ENCODE measurements at regions not wholly inside any gene's neighbourhood (a gene's known extent, or its start where the extent isn't known, plus 50 kb on each side); places are given as distances from the start of the nearest gene placed in this dataset.

- ChIA-PET POLR2A (no interaction called here), CTCF (interaction anchor here (0.6 to 1.8 kb wide), 2 partner anchors 230 to 248 kb away, joined by 3 to 6 read pairs; partner anchors contain the start of gene GPR37)
- no peak for DNase-seq (ENCODE audit: low read depth, low spot score)
- H3K27me3 ChIP-seq (ENCODE audit: control insufficient read depth, insufficient read depth, low read length): no peaks in the 10 kb centered on the region
- TF ChIP-seq, protein P1, sequence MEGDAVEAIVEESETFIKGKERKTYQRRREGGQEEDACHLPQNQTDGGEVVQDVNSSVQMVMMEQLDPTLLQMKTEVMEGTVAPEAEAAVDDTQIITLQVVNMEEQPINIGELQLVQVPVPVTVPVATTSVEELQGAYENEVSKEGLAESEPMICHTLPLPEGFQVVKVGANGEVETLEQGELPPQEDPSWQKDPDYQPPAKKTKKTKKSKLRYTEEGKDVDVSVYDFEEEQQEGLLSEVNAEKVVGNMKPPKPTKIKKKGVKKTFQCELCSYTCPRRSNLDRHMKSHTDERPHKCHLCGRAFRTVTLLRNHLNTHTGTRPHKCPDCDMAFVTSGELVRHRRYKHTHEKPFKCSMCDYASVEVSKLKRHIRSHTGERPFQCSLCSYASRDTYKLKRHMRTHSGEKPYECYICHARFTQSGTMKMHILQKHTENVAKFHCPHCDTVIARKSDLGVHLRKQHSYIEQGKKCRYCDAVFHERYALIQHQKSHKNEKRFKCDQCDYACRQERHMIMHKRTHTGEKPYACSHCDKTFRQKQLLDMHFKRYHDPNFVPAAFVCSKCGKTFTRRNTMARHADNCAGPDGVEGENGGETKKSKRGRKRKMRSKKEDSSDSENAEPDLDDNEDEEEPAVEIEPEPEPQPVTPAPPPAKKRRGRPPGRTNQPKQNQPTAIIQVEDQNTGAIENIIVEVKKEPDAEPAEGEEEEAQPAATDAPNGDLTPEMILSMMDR (IDR thresholded peaks at IDR 0.05; ENCODE audit: low read depth, low read length): no peak
- no peaks in the 10 kb centered on the region for H3K9me3 ChIP-seq (ENCODE audit: control insufficient read depth, insufficient read depth, low read length)
- H3K27ac ChIP-seq (ENCODE audit: low read depth, low read length): no peak overlapping the region
- H3K4me3 ChIP-seq (ENCODE audit: low read depth, low read length): no peak overlapping the region
These were observed 229.3 kb downstream of the GPR37 start for GRCh38 chr7:124536156-124536762.

- Histone ChIP-seq H3K9me3 (ENCODE audit: control insufficient read depth, insufficient read depth, low read length) (peaks cover 6% of the 10 kb centered on the region; the same call in 1 of the 2 replicates), H3K27ac (ENCODE audit: low read depth, low read length) (no peak overlapping the region), H3K4me3 (ENCODE audit: low read depth, low read length) (no peak overlapping the region), H3K27me3 (ENCODE audit: control insufficient read depth, insufficient read depth, low read length) (no peaks in the 10 kb centered on the region)
- ChIA-PET POLR2A (no interaction called here), CTCF (no interaction called here)
- TF ChIP-seq, protein P1 (IDR thresholded peaks at IDR 0.05; ENCODE audit: low read depth, low read length): no peak
- DNase-seq (ENCODE audit: low read depth, low spot score): no peak
These were observed 233.4 kb downstream of the GPR37 start for GRCh38 chr7:124532166-124532565.

GRCh38 chr7:124516911-124517310, 248.7 kb downstream of the GPR37 start:
- Histone ChIP-seq H3K27me3 (ENCODE audit: control insufficient read depth, insufficient read depth, low read length) (no peaks in the 10 kb centered on the region), H3K27ac (ENCODE audit: low read depth, low read length) (no peak overlapping the region), H3K9me3 (ENCODE audit: control insufficient read depth, insufficient read depth, low read length) (no peaks in the 10 kb centered on the region), H3K4me3 (ENCODE audit: low read depth, low read length) (no peak overlapping the region)
- DNase-seq (ENCODE audit: low read depth, low spot score): no peak
- ChIA-PET POLR2A (no interaction called here), CTCF (no interaction called here)
- TF ChIP-seq, protein P1 (IDR thresholded peaks at IDR 0.05; ENCODE audit: low read depth, low read length): no peak

DNA sequence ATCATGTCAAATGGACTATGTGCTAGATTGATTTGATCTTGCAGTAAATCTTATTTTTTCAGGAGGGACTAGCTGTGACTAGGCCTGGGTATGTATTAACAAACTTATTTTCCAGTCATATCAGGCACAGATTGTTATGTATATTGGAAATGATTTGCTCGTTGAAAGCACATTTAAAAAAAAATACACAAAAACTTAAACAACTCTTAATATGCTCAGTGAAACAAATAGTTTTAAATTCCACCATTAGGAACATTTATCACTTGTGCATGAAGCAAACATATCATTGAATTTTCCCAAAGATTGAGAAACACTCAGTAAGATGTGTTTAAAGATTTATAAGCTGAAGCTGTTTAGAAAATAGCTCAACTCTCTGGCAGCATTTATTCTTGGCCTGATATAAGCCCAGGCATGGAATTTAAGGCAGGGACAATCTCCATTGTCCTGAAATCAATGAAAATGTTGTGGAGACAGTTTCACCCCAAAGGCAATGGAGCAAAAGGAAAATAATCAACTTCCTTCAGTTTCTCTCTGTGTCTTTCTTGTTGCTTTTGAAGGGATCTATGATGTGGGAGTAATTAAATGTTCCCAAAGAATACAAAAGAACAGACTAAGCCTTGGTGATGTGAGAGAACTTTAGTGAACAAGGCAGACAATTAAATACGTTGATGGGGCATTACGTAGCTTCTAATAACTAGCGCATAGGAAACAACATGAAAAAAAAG, 250.3 kb downstream of the GPR37 start:
- ChIA-PET POLR2A (no interaction called here), CTCF (interaction anchor here (1.0 kb wide), 1 partner anchor 9 kb away, joined by 3 read pairs; no protein-coding TSS in a partner anchor)
- no peaks in the 10 kb centered on the region for H3K27me3 ChIP-seq (ENCODE audit: control insufficient read depth, insufficient read depth, low read length)
- H3K27ac ChIP-seq (ENCODE audit: low read depth, low read length): no peak overlapping the region
- no peaks in the 10 kb centered on the region for H3K9me3 ChIP-seq (ENCODE audit: control insufficient read depth, insufficient read depth, low read length)
- H3K4me3 ChIP-seq (ENCODE audit: low read depth, low read length): no peak overlapping the region
- no peak for DNase-seq (ENCODE audit: low read depth, low spot score)
- TF ChIP-seq, protein P1 (IDR thresholded peaks at IDR 0.05; ENCODE audit: low read depth, low read length): no peak

DNA sequence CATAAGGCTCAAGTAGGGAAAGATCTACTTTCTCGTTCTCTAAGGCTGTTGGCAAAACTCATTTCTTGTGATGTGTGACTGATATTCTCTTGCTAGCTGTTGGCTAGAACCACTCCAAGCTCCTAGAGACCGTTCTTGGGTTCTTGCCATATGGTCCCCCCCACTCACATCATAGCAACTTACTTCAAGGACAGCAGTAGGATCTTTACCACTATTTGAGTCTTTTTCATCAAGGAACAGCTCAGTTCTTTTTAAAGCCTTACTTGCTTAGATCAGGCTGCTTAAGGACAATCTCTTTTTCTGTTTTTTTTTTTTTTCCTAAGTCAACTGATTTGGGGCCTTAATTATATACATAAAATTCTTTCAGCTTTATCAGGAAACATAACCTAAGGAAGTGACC, 251.1 kb downstream of the GPR37 start:
- no peak for DNase-seq (ENCODE audit: low read depth, low spot score)
- Histone ChIP-seq H3K4me3 (ENCODE audit: low read depth, low read length) (no peak overlapping the region), H3K9me3 (ENCODE audit: control insufficient read depth, insufficient read depth, low read length) (no peaks in the 10 kb centered on the region), H3K27ac (ENCODE audit: low read depth, low read length) (no peak overlapping the region), H3K27me3 (ENCODE audit: control insufficient read depth, insufficient read depth, low read length) (no peaks in the 10 kb centered on the region)
- ChIA-PET CTCF (interaction anchor here (0.6 to 1.0 kb wide), 2 partner anchors 268 to 358 kb away, joined by 3 read pairs; no protein-coding TSS in a partner anchor), POLR2A (no interaction called here)
- TF ChIP-seq, protein P1 (IDR thresholded peaks at IDR 0.05; ENCODE audit: low read depth, low read length): no peak

Data from AG04450 (cell line).